MM.1S (cell line): ENCODE measurements at regions not wholly inside any gene's neighbourhood (a gene's known extent, or its start where the extent isn't known, plus 50 kb on each side); places are given as distances from the start of the nearest gene placed in this dataset.

Experiments used
- EZH2 ChIP-seq: fragments of 300-600 bp; sonication (generic); optimal IDR thresholded peaks from 2 replicates; pipeline ENCODE3; 2017; ENCODE audit warnings: low read depth, mild to moderate bottlenecking, antibody characterized with exemption, low read length, mixed read lengths
- TF ChIP-seq, protein P1 (sequence below): fragments of 300-600 bp; sonication (generic); IDR thresholded peaks from 2 replicates; pipeline ENCODE4 v1.5.1; 2016; ENCODE audit warnings: antibody characterized with exemption, low read length, mixed read lengths

DNA sequence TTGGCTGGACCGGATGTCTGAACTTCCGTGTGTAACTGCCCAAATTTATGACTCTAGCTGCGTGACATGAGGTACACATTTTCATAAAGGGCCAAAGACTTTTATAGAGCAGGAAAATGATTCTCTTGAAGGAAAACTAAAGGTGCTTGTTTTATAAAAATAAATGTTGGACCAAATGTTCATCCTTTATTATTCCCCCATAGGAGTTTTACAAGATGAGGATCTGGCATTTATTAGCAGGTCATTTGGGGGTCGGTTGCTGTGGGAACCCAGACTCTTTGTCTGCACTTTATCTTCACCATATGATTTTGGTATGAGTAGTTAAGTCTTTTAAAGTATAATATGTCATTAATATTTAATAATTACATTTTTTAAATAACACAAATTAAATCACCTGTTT lies 571.2 kb downstream of the EFNA5 start:
- TF ChIP-seq, protein P1, sequence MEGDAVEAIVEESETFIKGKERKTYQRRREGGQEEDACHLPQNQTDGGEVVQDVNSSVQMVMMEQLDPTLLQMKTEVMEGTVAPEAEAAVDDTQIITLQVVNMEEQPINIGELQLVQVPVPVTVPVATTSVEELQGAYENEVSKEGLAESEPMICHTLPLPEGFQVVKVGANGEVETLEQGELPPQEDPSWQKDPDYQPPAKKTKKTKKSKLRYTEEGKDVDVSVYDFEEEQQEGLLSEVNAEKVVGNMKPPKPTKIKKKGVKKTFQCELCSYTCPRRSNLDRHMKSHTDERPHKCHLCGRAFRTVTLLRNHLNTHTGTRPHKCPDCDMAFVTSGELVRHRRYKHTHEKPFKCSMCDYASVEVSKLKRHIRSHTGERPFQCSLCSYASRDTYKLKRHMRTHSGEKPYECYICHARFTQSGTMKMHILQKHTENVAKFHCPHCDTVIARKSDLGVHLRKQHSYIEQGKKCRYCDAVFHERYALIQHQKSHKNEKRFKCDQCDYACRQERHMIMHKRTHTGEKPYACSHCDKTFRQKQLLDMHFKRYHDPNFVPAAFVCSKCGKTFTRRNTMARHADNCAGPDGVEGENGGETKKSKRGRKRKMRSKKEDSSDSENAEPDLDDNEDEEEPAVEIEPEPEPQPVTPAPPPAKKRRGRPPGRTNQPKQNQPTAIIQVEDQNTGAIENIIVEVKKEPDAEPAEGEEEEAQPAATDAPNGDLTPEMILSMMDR = no peak
- TF ChIP-seq EZH2 = no peak
